ELR (cell line): ENCODE measurements at regions not wholly inside any gene's neighbourhood (a gene's known extent, or its start where the extent isn't known, plus 50 kb on each side); places are given as distances from the start of the nearest gene placed in this dataset.

ENCODE experiments used
- DNase-seq: peaks from one replicate; pipeline ENCODE4 v3.0.0-alpha.2; 2015; ENCODE audit warnings: low read depth

DNA sequence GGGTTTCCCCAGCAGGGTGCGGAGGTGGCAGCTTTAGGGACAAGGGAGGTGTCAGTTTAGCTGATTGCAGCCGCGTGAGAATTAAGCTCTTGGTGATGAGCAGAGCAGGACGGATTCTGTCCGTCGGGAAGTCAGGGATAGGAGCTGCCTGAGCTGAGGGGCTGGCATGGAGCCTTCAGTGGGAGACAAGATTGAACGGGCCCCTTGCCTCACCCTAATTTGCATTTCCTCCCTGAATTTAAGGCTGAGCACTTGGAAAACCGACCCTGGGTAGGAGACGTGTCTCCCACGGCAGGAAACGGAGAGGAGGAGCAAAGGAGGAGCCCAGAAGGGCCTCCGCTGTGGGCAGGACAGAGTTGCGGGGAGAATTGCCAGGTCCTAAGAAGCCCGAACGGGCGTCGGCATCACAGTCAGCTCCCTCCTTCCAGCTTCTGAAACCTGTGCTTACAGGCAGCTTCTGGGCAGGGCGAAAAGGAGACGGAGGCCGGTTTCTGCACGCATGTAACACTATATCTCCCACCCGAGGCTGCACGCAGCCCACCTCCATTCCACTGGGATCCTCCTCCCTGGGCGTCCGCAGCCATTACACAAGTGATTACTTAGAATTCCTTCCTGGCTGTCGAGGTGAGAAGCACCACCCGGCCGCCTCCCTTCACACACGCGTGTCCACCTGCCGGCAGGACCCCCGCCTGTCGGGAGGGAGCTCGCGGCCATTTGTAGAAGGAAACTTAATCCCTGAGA is 345.8 kb downstream of the BRD1 start:
- no peak for DNase-seq

DNA sequence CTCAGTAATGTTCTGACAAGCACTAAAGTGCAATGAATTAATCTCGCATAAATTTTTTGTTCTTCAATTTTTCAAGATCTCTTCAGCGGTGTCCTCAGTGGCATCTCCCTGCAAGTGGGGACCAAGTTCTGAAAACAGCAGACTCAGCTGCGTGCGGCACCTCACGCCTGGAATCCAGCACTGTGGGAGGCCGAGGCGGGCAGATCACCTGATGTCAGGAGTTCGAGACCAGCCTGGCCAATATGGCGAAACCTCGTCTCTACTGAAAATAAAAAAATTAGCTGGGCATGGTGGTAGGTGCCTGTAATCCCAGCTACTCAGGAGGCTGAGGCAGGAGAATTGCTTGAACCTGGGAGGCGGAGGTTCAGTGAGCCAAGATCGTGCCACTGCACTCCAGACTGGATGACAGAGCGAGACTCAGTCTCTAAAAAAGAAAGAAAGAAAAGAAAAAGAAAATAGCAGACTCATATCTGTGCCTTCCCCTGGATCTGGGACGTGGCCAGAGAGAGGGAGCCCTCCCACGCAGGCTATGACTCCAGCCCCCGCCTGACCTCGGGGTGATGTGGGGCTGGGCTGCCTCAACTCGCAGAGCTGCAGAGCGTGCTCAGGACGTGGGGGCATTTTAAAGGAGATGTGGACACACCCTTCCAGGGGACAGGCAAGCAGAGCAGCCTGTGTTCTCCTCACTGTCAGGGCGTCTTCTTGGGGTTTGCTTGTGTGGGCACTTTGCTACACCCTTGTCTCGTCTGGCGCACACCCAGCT is 346.6 kb downstream of the BRD1 start:
- no peak for DNase-seq

- no peak for DNase-seq
Observed at GRCh38 chr22:49480331-49480730, 347.3 kb downstream of the BRD1 start.

DNA sequence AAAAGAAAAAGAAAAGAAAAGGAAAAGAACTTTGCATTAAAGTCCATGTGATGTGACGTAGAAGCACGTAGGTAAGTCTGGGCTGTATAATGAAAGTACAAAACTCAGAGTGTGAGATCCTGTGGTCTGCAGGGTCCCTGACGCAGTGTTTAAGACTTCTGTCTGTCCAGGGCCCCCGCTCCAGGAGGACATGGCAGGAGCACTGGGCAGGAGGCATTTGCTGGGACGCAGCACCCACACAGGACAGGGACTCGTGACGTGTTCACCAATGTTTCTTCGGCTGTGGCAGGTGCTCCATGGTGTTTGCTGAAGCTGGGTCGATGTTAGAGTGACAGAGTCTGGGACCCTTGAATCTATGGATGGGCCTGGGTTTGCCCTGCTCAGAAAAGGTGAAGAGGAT is 348.1 kb downstream of the BRD1 start:
- no peak for DNase-seq

DNA sequence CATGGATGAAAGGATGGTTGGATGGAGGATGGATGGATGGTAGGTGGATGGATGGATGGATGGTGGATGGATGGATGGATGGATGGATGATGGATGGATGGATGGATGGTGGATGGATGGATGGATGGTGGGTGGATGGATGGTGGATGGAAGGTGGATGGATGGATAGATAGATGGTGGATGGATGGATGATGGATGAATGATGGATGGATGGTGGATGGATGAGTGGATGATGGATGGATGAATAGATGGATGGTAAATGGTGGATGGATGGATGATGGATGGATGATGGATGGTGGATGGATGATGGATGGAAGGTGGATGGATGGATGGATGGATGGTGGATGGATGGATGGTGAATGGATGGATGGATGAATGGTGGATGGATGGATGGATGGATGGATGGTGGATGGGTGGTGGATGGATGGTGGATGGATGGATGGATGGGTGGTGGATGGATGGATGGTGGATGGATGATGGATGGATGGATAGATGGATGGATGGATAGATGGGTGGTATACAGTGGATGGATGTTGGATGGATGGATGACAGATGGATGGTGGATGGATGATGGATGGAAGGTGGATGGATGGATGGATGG is 350.8 kb downstream of the BRD1 start:
- DNase-seq = no peak

GRCh38 chr22:49476176-49476575 is 351.5 kb downstream of the BRD1 start:
- DNase-seq = no peak

DNA sequence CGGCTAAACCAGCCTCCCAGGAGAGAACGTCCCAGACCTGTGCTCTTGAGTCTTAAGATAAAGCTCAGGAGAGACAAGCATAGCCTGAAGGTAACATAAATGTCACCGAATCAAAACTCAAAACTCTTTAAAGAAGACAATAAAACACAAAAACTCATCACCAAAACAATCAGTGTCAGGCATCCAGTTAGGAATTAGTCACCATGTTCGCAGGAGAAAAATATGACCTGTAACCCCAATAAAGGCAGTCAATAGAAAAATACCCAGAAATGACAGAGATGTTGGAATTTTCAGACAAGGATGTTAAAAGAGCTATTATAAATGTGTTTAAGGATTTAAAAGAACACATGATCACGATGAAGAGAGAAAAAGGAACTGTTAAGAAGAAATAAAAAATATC is 352.4 kb downstream of the BRD1 start:
- DNase-seq = no peak

DNA sequence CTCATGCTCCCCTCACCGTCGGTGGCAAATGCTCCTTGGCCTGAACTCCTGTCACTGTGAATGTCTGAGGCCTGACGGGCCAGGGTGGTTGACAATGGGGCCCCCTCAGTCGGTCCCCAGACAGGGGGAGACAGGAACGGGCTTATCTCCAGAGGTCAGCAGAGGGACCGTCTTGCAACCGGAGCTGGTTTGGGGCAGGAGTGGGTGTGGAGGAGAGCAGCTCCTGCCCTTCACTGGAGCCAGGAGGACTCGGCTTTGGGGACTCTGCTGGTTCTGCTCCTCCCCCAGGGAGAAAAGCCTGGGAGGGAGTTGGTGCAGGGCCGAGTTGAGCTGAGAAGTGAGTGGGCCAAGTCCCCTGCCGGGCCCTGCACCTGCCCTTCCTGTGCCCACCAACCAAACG is 354.4 kb downstream of the BRD1 start:
- no peak for DNase-seq

DNA sequence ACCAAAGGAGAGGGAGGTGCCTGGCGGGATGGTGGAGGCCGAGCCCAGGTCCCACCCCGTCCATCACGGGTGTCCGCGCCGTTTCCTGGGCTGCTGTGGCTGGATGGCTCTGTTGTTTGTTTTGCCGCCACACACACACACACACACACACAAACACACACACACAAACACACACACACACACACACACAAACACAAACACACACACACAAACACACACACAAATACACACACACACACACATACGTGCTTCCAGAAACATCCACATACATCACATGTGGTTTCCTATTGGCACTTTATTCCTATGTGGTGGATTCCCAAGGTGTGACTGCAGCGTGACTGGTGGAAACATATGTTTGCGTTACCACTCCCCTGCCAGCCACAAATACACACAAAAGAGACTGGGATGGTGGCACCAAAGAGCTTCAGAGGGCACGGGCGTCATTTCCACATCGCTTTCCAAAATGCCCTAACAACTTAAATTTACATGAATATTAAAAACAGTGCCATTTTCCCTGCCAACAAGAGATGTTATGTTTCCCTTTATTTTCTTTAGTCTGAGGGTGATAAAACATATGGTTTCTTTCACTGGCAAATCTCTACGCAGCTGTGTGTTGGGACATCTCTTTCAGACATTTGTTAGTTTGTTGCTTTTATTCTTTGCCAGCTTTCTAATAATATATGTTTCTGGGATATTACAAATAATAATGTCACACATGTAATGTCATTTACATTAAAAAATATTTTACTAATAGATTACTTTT is 356.8 kb downstream of the BRD1 start:
- no peak for DNase-seq

GRCh38 chr22:49469896-49470740 is 357.6 kb downstream of the BRD1 start:
- DNase-seq = no peak

DNA sequence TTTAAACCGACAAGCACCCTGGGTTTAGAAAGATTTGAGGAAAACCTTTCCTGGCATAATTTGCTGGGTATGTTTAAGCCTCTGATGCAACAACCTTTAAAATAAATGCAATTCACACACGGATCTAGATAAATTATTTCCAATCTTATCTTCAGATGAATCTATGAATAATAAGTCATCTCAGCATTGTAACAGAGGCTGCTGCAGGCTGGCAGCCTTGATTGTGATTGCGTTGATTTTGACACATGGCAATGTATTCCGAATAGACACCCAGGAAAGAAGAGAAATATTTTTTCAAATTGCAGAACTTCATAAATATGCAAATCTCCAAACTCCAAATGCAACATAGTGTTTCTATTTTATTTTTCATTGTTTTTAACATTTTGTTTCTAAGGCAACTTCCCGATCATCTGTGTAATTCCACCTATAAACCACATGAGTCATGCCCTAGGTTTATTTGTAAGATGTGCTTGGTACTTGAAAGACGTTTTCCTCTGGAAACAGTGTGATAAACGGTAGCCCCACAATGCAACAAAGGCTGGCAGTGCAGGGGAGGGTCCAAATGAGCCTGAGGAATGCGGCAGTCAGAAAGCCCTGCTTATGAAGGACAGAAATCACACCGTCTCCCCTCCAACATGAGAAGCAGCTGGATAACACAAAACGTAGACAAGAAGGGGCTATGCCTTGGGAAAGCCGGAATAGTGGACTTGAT is 359.0 kb downstream of the BRD1 start:
- no peak for DNase-seq

- no peak for DNase-seq
Observed at GRCh38 chr22:49466878-49467595, 360.6 kb downstream of the BRD1 start.

DNA sequence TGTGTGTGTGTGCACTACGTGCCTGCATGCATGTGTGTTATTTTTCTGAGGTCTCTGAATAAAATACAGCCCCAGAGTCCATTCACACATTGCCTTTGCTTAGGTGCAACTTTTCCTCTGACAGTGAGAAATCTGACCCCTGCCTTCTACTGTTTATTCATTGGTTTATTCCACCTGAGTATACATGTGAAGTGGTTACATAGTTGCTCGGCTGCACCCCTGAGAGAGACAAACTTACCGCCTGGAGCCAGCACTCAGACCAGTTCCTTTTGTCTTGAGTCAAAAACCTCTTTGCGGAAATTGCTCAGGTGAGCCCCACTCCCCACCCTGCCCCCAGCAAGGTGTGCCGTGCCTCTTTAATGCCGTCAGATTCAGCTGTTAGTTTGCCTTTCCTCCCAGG is 363.6 kb downstream of the BRD1 start:
- no peak for DNase-seq

DNA sequence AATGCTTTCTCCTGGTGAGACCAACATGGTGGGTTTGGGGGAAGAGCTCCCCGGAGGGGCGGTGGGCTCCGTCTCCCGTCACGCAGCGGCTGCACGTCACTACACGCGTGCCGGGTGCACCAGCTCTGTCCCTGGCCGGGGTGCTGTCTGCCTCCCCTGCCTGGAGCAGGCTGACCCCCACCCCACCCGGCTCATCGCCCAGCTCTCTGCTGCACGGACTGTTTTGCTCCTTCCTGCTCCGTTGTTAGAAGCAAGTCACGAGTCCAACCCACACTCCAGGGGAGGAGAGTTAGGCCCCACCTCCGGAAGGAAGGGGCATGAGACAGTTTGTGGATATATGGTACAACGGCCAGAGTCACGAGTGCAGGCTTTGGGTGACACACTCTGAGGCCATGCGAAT is 364.9 kb downstream of the BRD1 start:
- no peak for DNase-seq

GRCh38 chr22:49462291-49462690 is 365.4 kb downstream of the BRD1 start:
- DNase-seq = no peak

DNA sequence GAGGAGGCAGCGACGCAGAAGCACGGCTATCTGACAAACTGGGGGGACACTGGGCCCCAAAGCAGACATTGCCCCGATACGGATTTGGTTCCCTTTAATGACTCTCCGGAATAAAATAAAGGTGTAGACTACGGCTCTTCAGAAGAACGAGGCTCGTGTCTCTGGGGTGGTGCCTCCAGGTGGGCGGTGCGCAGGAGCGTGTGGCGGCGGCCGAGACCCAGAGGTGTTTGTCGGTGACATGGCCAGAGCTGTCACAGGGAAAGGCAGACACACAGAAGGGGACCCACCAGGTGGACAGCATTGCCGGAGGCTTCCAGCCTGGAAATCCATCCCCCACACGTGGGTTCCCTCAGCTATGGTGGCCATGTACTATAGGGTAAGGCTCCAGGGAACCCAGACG is 366.0 kb downstream of the BRD1 start:
- no peak for DNase-seq

DNA sequence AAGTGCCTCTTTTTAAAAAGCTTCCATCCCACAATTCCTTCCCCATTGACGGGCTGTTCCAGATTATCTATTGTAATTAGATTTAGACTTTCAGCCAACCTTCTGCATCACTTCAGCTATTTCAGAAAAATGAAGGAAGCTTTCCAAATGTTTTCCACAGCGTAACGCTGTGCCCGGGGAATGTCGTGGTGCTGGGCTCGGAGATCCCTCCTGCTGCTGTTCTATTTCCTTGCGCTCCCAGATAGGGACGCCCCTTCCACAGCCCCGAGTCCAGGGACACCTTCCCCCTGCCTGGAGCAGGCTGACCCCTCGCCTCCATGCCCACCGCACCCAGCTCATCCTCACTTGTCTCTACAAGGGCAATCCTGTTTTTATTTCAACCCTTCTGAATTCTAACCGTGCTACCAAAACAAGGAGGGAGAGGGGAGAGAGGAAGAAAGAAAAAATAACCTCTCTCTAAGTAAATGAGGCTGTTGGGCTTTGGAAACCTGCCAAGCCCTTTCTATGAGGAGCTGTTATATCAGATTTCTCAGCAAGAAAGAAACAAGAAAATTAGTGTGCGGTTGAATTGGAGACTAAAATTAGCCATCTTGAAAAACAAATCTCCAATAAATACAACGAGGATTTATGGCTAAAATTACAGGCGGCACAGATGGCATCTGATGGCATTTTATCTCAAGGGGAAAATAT is 366.9 kb downstream of the BRD1 start:
- DNase-seq = no peak

- DNase-seq = no peak
Observed at GRCh38 chr22:49460091-49460490, 367.6 kb downstream of the BRD1 start.

DNA sequence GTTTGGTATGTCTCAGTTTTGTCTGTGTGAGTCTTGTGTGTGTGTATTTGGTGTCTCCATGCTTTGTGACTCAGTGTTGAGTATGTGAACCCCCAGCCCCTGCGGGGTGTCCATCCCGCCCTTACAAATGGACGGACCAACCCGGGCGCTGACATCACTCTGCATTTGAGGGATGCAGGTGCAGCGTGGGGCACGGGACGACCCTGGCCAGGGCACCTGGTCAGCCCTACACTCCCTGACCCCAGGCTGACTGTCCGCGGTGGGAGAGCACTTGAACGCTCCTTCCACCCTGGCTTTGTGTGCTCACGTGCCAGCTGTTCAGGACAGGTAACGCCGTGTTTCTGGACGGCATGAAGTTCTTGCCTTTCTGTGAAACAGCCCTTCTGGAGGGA is 369.0 kb downstream of the BRD1 start:
- DNase-seq = no peak
